CD4-positive, alpha-beta T cell (primary cell): ENCODE measurements at regions not wholly inside any gene's neighbourhood (a gene's known extent, or its start where the extent isn't known, plus 50 kb on each side); places are given as distances from the start of the nearest gene placed in this dataset.

Experiments used
- ATAC-seq: fragments of 200-7000 bp; cut with Tn5 transposase; one replicate; pipeline ENCODE4 v1.10.0; 2022; ENCODE audit warnings: mild to moderate bottlenecking; ENCODE audit not compliant: poor library complexity
- CTCF ChIA-PET: fragments of 350-600 bp; sonication (Branson Sonifier 250); formaldehyde crosslinking; loops from one replicate; lab custom pipeline; 2021; ENCODE audit warnings: antibody characterized with exemption, inconsistent platforms; lab: Charles Lee
- POLR2A ChIA-PET: fragments of 350-600 bp; sonication (Branson Sonifier 250); formaldehyde crosslinking; loops from one replicate; lab custom pipeline; 2021; ENCODE audit warnings: antibody characterized with exemption, inconsistent platforms; lab: Charles Lee
- DNase-seq, 14 experiments: peaks; one replicate each; pipeline ENCODE4 v3.0.0-alpha.2; 2013 to 2020; ENCODE audit warnings: mixed read lengths in 2 of 14
- H3K27ac ChIP-seq, 2 donors: one replicate each; pipeline versions ENCODE4 v1.5.1 to v1.7.0; 2013; ENCODE audit warnings: low read length in 2 of 2, low read depth in 1 of 2, mild to moderate bottlenecking in 1 of 2
- H3K27me3 ChIP-seq, 2 experiments: 1 replicate in 1 of 2; 2 replicates in 1 of 2; pipeline versions ENCODE4 v1.6.1 to v1.7.0; 2013; ENCODE audit warnings: low read length in 2 of 2, control low read depth in 1 of 2, mild to moderate bottlenecking in 1 of 2, moderate library complexity in 1 of 2; ENCODE audit not compliant: insufficient read depth in 2 of 2, control insufficient read depth in 1 of 2
- H3K36me3 ChIP-seq: one replicate; pipeline ENCODE4 v1.6.1; 2013; ENCODE audit warnings: low read length, control low read depth; ENCODE audit not compliant: insufficient read depth
- H3K4me1 ChIP-seq: one replicate; pipeline ENCODE4 v1.6.1; 2013; ENCODE audit warnings: low read length, control low read depth; ENCODE audit not compliant: insufficient read depth
- H3K4me3 ChIP-seq: one replicate; pipeline ENCODE4 v1.5.1; 2013; ENCODE audit warnings: mild to moderate bottlenecking, low read length, moderate library complexity
- H3K9me3 ChIP-seq, 2 experiments: 1 replicate in 1 of 2; 2 replicates in 1 of 2; pipeline versions ENCODE4 v1.6.1 to v1.7.0; 2013; ENCODE audit warnings: low read length in 2 of 2, mild to moderate bottlenecking in 2 of 2, control low read depth in 1 of 2, moderate library complexity in 1 of 2; ENCODE audit not compliant: control insufficient read depth in 1 of 2, insufficient read depth in 1 of 2
- H3K27ac Mint-ChIP-seq: one replicate; pipeline ENCODE4 v1.8.0; 2020; ENCODE audit warnings: mixed read lengths
- H3K27me3 Mint-ChIP-seq: one replicate; pipeline ENCODE4 v1.8.0; 2021; ENCODE audit warnings: mixed read lengths
- H3K36me3 Mint-ChIP-seq: one replicate; pipeline ENCODE4 v1.8.0; 2021; ENCODE audit warnings: low read depth, mixed read lengths
- H3K4me1 Mint-ChIP-seq: one replicate; pipeline ENCODE4 v1.8.0; 2021; ENCODE audit warnings: low read depth, mixed read lengths
- H3K4me3 Mint-ChIP-seq: one replicate; pipeline ENCODE4 v1.8.0; 2020; ENCODE audit warnings: mild to moderate bottlenecking, mixed read lengths
- H3K9me3 Mint-ChIP-seq: one replicate; pipeline ENCODE4 v1.8.0; 2020; ENCODE audit warnings: mixed read lengths
- CTCF ChIP-seq: fragments of 200-600 bp; IDR thresholded peaks from one replicate; pipeline ENCODE4 v1.8.0; 2022; ENCODE audit warnings: antibody characterized with exemption, mild to moderate bottlenecking
- intact Hi-C, 2 experiments: fragments of 100-400 bp; cut with DNase I in 1 of 2; cut with micrococcal nuclease in 1 of 2; formaldehyde crosslinking; loops; one replicate each; pipeline versions ENCODE4 v1.15.1 to v1.9.0; 2023 to 2025; cut with DNase I, micrococcal nuclease

- ChIA-PET POLR2A (no interaction called here), CTCF (no interaction called here)
- intact Hi-C loops = no loop called here
- no peak for TF ChIP-seq CTCF
- Mint-ChIP-seq H3K4me3 (no peak overlapping the region), H3K27ac (no peak overlapping the region), H3K27me3 (peaks cover 32% of the 10 kb centered on the region), H3K36me3 (no peaks in the 10 kb centered on the region), H3K4me1 (no peaks in the 10 kb centered on the region), H3K9me3 (no peaks in the 10 kb centered on the region)
- no peaks in the 10 kb centered on the region for H3K4me1 ChIP-seq
- H3K27ac ChIP-seq = no peak overlapping the region
- DNase-seq (no peak), ATAC-seq (no peak)
- H3K9me3 ChIP-seq = no peaks in the 10 kb centered on the region
- H3K4me3 ChIP-seq = no peak overlapping the region
- peaks cover 4 to 8% of the 10 kb centered on the region in 2 experiments for H3K27me3 ChIP-seq
- H3K36me3 ChIP-seq = no peaks in the 10 kb centered on the region
Measured at GRCh38 chr20:20835897-20836296, 123.5 kb upstream of the RALGAPA2 start.

- Histone ChIP-seq H3K4me3 (no peak overlapping the region), H3K36me3 (no peaks in the 10 kb centered on the region), H3K9me3 (peaks cover 0 to 7% of the 10 kb centered on the region in 2 experiments), H3K27ac (no peak overlapping the region), H3K27me3 (peaks cover 4 to 8% of the 10 kb centered on the region in 2 experiments), H3K4me1 (no peaks in the 10 kb centered on the region)
- no peaks in the 10 kb centered on the region for H3K9me3 Mint-ChIP-seq
- H3K27ac Mint-ChIP-seq = no peak overlapping the region
- no peaks in the 10 kb centered on the region for H3K36me3 Mint-ChIP-seq
- no peak for DNase-seq
- POLR2A ChIA-PET = no interaction called here
- H3K4me3 Mint-ChIP-seq = no peak overlapping the region
- ATAC-seq = no peak
- CTCF ChIA-PET = no interaction called here
- intact Hi-C loops = no loop called here
- H3K4me1 Mint-ChIP-seq = no peaks in the 10 kb centered on the region
- H3K27me3 Mint-ChIP-seq = peaks cover 32% of the 10 kb centered on the region
- no peak for TF ChIP-seq CTCF
Measured at GRCh38 chr20:20834008-20834407, 121.6 kb upstream of the RALGAPA2 start.

GRCh38 chr20:20832715-20833114 is 120.3 kb upstream of the RALGAPA2 start:
- H3K4me1 ChIP-seq = no peaks in the 10 kb centered on the region
- Mint-ChIP-seq H3K27ac (no peak overlapping the region), H3K9me3 (no peaks in the 10 kb centered on the region), H3K4me3 (no peak overlapping the region), H3K27me3 (peaks cover 26% of the 10 kb centered on the region), H3K4me1 (no peaks in the 10 kb centered on the region), H3K36me3 (no peaks in the 10 kb centered on the region)
- intact Hi-C loops = no loop called here
- ChIA-PET CTCF (no interaction called here), POLR2A (no interaction called here)
- H3K9me3 ChIP-seq = peaks cover 0 to 7% of the 10 kb centered on the region in 2 experiments
- no peaks in the 10 kb centered on the region for H3K36me3 ChIP-seq
- DNase-seq (no peak), ATAC-seq (no peak)
- no peak overlapping the region for H3K27ac ChIP-seq
- no peak for TF ChIP-seq CTCF
- H3K27me3 ChIP-seq = peaks cover 4 to 6% of the 10 kb centered on the region in 2 experiments
- no peak overlapping the region for H3K4me3 ChIP-seq
